NCI-H226 (cell line): ENCODE measurements at regions not wholly inside any gene's neighbourhood (a gene's known extent, or its start where the extent isn't known, plus 50 kb on each side); places are given as distances from the start of the nearest gene placed in this dataset.
A peak's percentile ranks its signal among the peaks of the same experiment; 100 is the strongest.
"Not testable (repeated sequence)": the region's sequence is repeated elsewhere in the genome, so short reads cannot be mapped to it uniquely, and the experiment has no call there.

Experiments used
- DNase-seq: peaks from one replicate; pipeline ENCODE4 v3.0.0-alpha.2; 2015

- DNase-seq = no peak
Observed at GRCh38 chr1:168416220-168416619, 127.6 kb downstream of the XCL2 start.

- DNase-seq = no peak
Observed at GRCh38 chr1:168414914-168415313, 128.9 kb downstream of the XCL2 start.

GRCh38 chr1:168410464-168410863, 129.8 kb downstream of the TBX19 start:
- DNase-seq = no peak

GRCh38 chr1:168408884-168409283, 128.2 kb downstream of the TBX19 start:
- peak; percentile 90 for DNase-seq

- DNase-seq = peak; percentile 95
Observed at GRCh38 chr1:168408539-168408865, 127.8 kb downstream of the TBX19 start.

- no peak for DNase-seq
Observed at GRCh38 chr1:168407832-168408538, 127.3 kb downstream of the TBX19 start.

- peak; percentile 23 for DNase-seq
Observed at GRCh38 chr1:168405906-168406549, 125.4 kb downstream of the TBX19 start.

GRCh38 chr1:168403140-168403539, 122.5 kb downstream of the TBX19 start:
- DNase-seq = no peak

- DNase-seq = not testable (repeated sequence)
Observed at GRCh38 chr1:168402466-168402865, 121.8 kb downstream of the TBX19 start.

- no peak for DNase-seq
Observed at GRCh38 chr1:168401341-168401740, 120.7 kb downstream of the TBX19 start.

- DNase-seq = no peak
Observed at GRCh38 chr1:168400139-168400538, 119.5 kb downstream of the TBX19 start.

GRCh38 chr1:168397806-168398205, 117.1 kb downstream of the TBX19 start:
- DNase-seq = no peak

- DNase-seq = peak; percentile 41
Observed at GRCh38 chr1:168396940-168397684, 116.4 kb downstream of the TBX19 start.

GRCh38 chr1:168396508-168396907, 115.8 kb downstream of the TBX19 start:
- no peak for DNase-seq

GRCh38 chr1:168394858-168395257, 114.2 kb downstream of the TBX19 start:
- DNase-seq = no peak

GRCh38 chr1:168392958-168393549, 112.4 kb downstream of the TBX19 start:
- DNase-seq = no peak

- DNase-seq = no peak
Observed at GRCh38 chr1:168391851-168392681, 111.4 kb downstream of the TBX19 start.

GRCh38 chr1:168390271-168390670, 109.6 kb downstream of the TBX19 start:
- DNase-seq = peak; percentile 41

GRCh38 chr1:168387781-168388760, 107.4 kb downstream of the TBX19 start:
- DNase-seq = no peak

GRCh38 chr1:168386949-168387586, 106.4 kb downstream of the TBX19 start:
- peak; percentile 58 for DNase-seq

- no peak for DNase-seq
Observed at GRCh38 chr1:168386492-168386891, 105.8 kb downstream of the TBX19 start.
